ENCODE measurements at regions not wholly inside any gene's neighbourhood (a gene's known extent, or its start where the extent isn't known, plus 50 kb on each side); places are given as distances from the start of the nearest gene placed in this dataset.
"Not testable (repeated sequence)": the region's sequence is repeated elsewhere in the genome, so short reads cannot be mapped to it uniquely, and the experiment has no call there.

GRCh38 chr6:80594461-80594860, 488.0 kb downstream of the BCKDHB start:
- Histone ChIP-seq H2AFZ (no peak overlapping the region), H3K27ac (no peak overlapping the region), H3K36me3 (replicated peaks; ENCODE audit: insufficient read depth, low read depth) (no peaks in the 10 kb centered on the region), H3K9me3 (ENCODE audit: low read depth) (no peaks in the 10 kb centered on the region), H3K4me2 (no peak overlapping the region), H4K20me1 (ENCODE audit: insufficient read depth, poor library complexity, severe bottlenecking) (no peaks in the 10 kb centered on the region), H3K4me3 (no peak overlapping the region), H3K9me2 (replicated peaks; ENCODE audit: insufficient read depth) (no peaks in the 10 kb centered on the region), H3K79me2 (no peaks in the 10 kb centered on the region), H3K27me3 (no peaks in the 10 kb centered on the region), H3K4me1 (ENCODE audit: insufficient read depth) (no peaks in the 10 kb centered on the region)
- DNase-seq (ENCODE audit: low spot score) = no peak
- 91% methylated on average over 4 of the region's 4 CpGs for WGBS (ENCODE audit: low lambda C conversion rate, missing lambda C conversion rate)
- TF ChIP-seq EZH2phosphoT487 (IDR thresholded peaks at IDR 0.05; ENCODE audit: low read depth, severe bottlenecking, unreplicated experiment) (no peak), EZH2 (IDR thresholded peaks at IDR 0.05; ENCODE audit: borderline replicate concordance) (no peak), CTCF (IDR thresholded peaks at IDR 0.05; ENCODE audit: poor library complexity) (no peak)

- Histone ChIP-seq H3K9me3 (ENCODE audit: low read depth) (no peaks in the 10 kb centered on the region), H3K4me2 (no peak overlapping the region), H4K20me1 (ENCODE audit: insufficient read depth, poor library complexity, severe bottlenecking) (no peaks in the 10 kb centered on the region), H3K4me1 (ENCODE audit: insufficient read depth) (no peaks in the 10 kb centered on the region), H3K36me3 (replicated peaks; ENCODE audit: insufficient read depth, low read depth) (no peaks in the 10 kb centered on the region), H3K27me3 (no peaks in the 10 kb centered on the region), H3K9me2 (replicated peaks; ENCODE audit: insufficient read depth) (no peaks in the 10 kb centered on the region), H3K79me2 (no peaks in the 10 kb centered on the region), H2AFZ (no peak overlapping the region), H3K4me3 (no peak overlapping the region), H3K27ac (no peak overlapping the region)
- 86% methylated on average over 2 of the region's 2 CpGs for WGBS (ENCODE audit: low lambda C conversion rate, missing lambda C conversion rate)
- no peak for DNase-seq (ENCODE audit: low spot score)
- no peak for TF ChIP-seq EZH2phosphoT487 (IDR thresholded peaks at IDR 0.05; ENCODE audit: low read depth, severe bottlenecking, unreplicated experiment)
- no peak for TF ChIP-seq CTCF (IDR thresholded peaks at IDR 0.05; ENCODE audit: poor library complexity)
- no peak for TF ChIP-seq EZH2 (IDR thresholded peaks at IDR 0.05; ENCODE audit: borderline replicate concordance)
Observed at GRCh38 chr6:80592436-80592835, 486.0 kb downstream of the BCKDHB start.

- H3K4me1 ChIP-seq (ENCODE audit: insufficient read depth) = no peaks in the 10 kb centered on the region
- H3K36me3 ChIP-seq (replicated peaks; ENCODE audit: insufficient read depth, low read depth) = no peaks in the 10 kb centered on the region
- H3K27me3 ChIP-seq = no peaks in the 10 kb centered on the region
- no peaks in the 10 kb centered on the region for H3K9me3 ChIP-seq (ENCODE audit: low read depth)
- H3K4me3 ChIP-seq = no peak overlapping the region
- H3K79me2 ChIP-seq = no peaks in the 10 kb centered on the region
- TF ChIP-seq CTCF (IDR thresholded peaks at IDR 0.05; ENCODE audit: poor library complexity) (no peak), EZH2 (IDR thresholded peaks at IDR 0.05; ENCODE audit: borderline replicate concordance) (no peak), EZH2phosphoT487 (IDR thresholded peaks at IDR 0.05; ENCODE audit: low read depth, severe bottlenecking, unreplicated experiment) (no peak)
- H3K9me2 ChIP-seq (replicated peaks; ENCODE audit: insufficient read depth) = no peaks in the 10 kb centered on the region
- no peak overlapping the region for H3K4me2 ChIP-seq
- H3K27ac ChIP-seq = no peak overlapping the region
- no peaks in the 10 kb centered on the region for H4K20me1 ChIP-seq (ENCODE audit: insufficient read depth, poor library complexity, severe bottlenecking)
- H2AFZ ChIP-seq = no peak overlapping the region
- no peak for DNase-seq (ENCODE audit: low spot score)
Observed at GRCh38 chr6:80586242-80586641, 479.8 kb downstream of the BCKDHB start.

GRCh38 chr6:80579391-80580023, 473.0 kb downstream of the BCKDHB start:
- Histone ChIP-seq H3K9me2 (replicated peaks; ENCODE audit: insufficient read depth) (no peaks in the 10 kb centered on the region), H3K27me3 (no peaks in the 10 kb centered on the region), H2AFZ (no peak overlapping the region), H3K4me2 (no peak overlapping the region), H3K36me3 (replicated peaks; ENCODE audit: insufficient read depth, low read depth) (no peaks in the 10 kb centered on the region), H3K9me3 (ENCODE audit: low read depth) (no peaks in the 10 kb centered on the region), H3K27ac (no peak overlapping the region), H3K79me2 (no peaks in the 10 kb centered on the region), H3K4me1 (ENCODE audit: insufficient read depth) (no peaks in the 10 kb centered on the region), H3K4me3 (no peak overlapping the region), H4K20me1 (ENCODE audit: insufficient read depth, poor library complexity, severe bottlenecking) (no peaks in the 10 kb centered on the region)
- no peak for TF ChIP-seq EZH2phosphoT487 (IDR thresholded peaks at IDR 0.05; ENCODE audit: low read depth, severe bottlenecking, unreplicated experiment)
- no peak for TF ChIP-seq EZH2 (IDR thresholded peaks at IDR 0.05; ENCODE audit: borderline replicate concordance)
- TF ChIP-seq CTCF (IDR thresholded peaks at IDR 0.05; ENCODE audit: poor library complexity) = no peak
- DNase-seq (ENCODE audit: low spot score) = no peak
- 96% methylated on average over 2 of the region's 2 CpGs for WGBS (ENCODE audit: low lambda C conversion rate, missing lambda C conversion rate)

- H3K36me3 ChIP-seq (replicated peaks; ENCODE audit: insufficient read depth, low read depth); H3K4me2 ChIP-seq; H3K4me1 ChIP-seq (ENCODE audit: insufficient read depth); H3K79me2 ChIP-seq; H4K20me1 ChIP-seq (ENCODE audit: insufficient read depth, poor library complexity, severe bottlenecking); H2AFZ ChIP-seq; H3K9me2 ChIP-seq (replicated peaks; ENCODE audit: insufficient read depth); H3K27ac ChIP-seq; DNase-seq (ENCODE audit: low spot score); H3K4me3 ChIP-seq; H3K27me3 ChIP-seq; H3K9me3 ChIP-seq (ENCODE audit: low read depth): not testable (repeated sequence)
- WGBS (ENCODE audit: low lambda C conversion rate, missing lambda C conversion rate) = 71% methylated on average over 15 of the region's 15 CpGs
Observed at GRCh38 chr6:80573320-80573719, 466.8 kb downstream of the BCKDHB start.

All from hepatocyte (in vitro differentiated cells).